ENCODE measurements at regions not wholly inside any gene's neighbourhood (a gene's known extent, or its start where the extent isn't known, plus 50 kb on each side); places are given as distances from the start of the nearest gene placed in this dataset.

DNA sequence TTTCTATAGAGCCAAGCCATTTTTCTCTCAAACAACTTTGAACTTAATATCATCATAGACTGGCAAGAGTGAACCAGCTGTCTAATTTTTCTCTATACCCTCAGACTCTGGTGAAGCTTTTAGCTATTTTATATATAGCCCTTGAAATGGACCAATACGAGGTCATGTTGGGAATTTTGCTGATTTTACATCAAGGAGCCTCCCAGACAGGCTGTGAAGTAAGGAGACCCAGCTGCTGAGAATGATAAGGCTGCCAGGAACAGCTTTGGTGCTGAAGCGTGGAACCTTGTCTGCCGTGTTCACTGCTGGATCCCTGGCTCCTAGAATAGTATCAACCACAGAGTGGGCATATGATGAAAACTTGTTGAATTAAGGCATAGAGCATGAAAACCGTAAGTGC, 326.2 kb upstream of the NAV3 start:
- no peak overlapping the region for H3K27ac ChIP-seq
- TF ChIP-seq, protein P1, sequence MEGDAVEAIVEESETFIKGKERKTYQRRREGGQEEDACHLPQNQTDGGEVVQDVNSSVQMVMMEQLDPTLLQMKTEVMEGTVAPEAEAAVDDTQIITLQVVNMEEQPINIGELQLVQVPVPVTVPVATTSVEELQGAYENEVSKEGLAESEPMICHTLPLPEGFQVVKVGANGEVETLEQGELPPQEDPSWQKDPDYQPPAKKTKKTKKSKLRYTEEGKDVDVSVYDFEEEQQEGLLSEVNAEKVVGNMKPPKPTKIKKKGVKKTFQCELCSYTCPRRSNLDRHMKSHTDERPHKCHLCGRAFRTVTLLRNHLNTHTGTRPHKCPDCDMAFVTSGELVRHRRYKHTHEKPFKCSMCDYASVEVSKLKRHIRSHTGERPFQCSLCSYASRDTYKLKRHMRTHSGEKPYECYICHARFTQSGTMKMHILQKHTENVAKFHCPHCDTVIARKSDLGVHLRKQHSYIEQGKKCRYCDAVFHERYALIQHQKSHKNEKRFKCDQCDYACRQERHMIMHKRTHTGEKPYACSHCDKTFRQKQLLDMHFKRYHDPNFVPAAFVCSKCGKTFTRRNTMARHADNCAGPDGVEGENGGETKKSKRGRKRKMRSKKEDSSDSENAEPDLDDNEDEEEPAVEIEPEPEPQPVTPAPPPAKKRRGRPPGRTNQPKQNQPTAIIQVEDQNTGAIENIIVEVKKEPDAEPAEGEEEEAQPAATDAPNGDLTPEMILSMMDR (conservative IDR thresholded peaks at IDR 0.05), result no peak
- no peak for TF ChIP-seq ZFX (IDR thresholded peaks at IDR 0.05)

DNA sequence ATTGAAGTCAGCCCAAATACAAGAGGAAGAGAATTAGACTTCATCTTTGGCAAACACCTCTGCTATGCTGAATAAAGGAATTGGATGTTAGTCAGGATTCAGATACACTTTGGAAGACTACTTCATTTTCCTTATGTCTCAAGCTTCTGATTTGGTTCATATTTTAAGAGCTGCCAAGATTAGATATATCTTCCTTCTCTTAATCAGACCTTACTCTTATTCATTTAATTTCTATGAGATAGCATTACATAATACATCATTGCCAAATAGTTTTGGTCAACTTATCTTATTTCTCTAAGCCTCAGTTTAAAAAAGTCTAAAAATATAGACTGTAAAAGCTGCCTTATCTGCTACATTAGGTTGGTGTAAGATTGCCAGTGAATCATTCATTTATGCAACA, 330.6 kb upstream of the NAV3 start:
- TF ChIP-seq, protein P1 (conservative IDR thresholded peaks at IDR 0.05), result no peak
- no peak for TF ChIP-seq ZFX (IDR thresholded peaks at IDR 0.05)
- H3K27ac ChIP-seq, result no peak overlapping the region

GRCh38 chr12:77497647-77498046, 333.0 kb upstream of the NAV3 start:
- TF ChIP-seq, protein P1 (conservative IDR thresholded peaks at IDR 0.05), result no peak
- TF ChIP-seq ZFX (IDR thresholded peaks at IDR 0.05), result no peak
- no peak overlapping the region for H3K27ac ChIP-seq

DNA sequence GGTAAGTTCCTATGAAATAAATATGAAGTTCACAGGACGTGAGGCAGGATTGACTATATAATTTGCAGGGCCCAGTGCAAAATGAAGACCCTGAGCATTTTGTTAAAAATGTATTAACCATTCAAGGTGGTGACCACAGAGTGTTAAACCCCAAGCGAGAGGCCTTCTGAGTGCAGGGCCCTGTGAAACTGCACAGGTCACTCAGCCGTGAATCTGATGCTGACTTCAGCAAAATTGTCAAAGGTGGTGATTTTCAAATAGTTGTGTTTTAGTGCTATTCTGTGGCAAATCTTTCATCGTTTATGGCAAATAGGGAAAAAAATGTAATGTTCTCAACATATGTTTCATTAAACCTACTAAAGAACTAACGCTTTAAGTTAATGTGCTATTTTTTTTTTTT, 334.0 kb upstream of the NAV3 start:
- no peak overlapping the region for H3K27ac ChIP-seq
- TF ChIP-seq, protein P1 (conservative IDR thresholded peaks at IDR 0.05), result no peak
- TF ChIP-seq ZFX (IDR thresholded peaks at IDR 0.05), result no peak

GRCh38 chr12:77494296-77494695, 336.4 kb upstream of the NAV3 start:
- TF ChIP-seq, protein P1 (conservative IDR thresholded peaks at IDR 0.05), result no peak
- no peak for TF ChIP-seq ZFX (IDR thresholded peaks at IDR 0.05)
- H3K27ac ChIP-seq, result no peak overlapping the region

DNA sequence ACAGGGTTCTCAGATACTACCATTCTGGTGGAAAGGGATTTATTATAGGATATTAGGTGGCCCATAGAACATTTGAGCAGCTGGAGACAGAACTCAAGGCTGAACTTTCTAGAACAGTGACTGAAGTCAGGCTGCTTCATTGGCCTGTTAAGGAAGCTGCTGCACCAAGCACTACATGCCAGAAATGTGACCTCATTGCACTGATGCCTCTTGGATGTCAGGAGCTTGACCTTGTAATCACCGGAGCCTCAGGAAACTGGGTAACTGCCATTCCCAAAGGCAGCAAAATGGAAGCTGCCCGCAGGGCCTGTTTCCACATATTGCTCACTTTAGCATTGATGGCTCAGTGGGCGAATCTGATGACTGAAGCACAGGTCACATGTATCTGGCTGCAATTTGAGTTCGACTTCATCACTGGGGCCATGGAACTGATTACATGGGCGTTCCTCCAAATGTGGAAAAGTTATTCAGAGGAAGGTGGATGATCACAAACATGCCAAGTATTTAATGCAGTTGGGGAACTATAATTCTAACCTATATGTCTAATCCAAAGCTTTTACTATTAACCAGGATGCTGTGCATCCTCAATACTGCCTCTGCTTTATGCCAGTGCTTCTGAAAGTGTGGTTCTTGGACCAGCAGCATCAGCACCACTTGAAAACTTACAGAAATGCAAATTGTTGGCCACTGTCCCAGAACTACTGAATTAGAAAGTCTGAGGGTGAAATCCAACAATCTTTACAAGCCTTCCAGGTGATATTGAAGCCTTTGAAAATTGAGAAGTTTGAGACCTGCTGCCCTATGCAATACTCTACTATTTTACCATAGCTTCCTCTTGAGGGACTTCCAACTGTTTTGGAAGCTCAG, 337.2 kb upstream of the NAV3 start:
- H3K27ac ChIP-seq, result no peak overlapping the region
- no peak for TF ChIP-seq ZFX (IDR thresholded peaks at IDR 0.05)
- TF ChIP-seq, protein P1 (conservative IDR thresholded peaks at IDR 0.05), result no peak

DNA sequence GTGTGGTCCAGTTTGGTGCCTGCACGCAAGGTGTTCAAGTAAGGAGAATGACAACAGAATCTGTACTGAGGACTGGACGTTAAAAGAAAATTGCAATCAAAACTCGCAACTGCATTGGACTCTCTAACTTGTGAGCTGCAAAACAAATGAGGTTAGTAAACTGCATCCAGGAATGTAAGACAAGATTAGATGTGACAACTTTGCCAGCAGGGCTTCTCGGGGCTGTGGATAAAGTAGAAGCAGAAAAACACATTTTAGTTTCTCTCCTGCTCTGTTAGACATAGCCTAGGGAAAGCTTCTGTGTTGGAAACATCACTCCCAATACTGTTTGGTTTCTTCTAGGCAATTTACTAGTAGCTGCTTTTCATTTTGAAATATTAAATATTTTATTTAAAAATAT, 338.2 kb upstream of the NAV3 start:
- H3K27ac ChIP-seq, result no peak overlapping the region

More for the DNA sequence above, 338.2 kb upstream of the NAV3 start:
- TF ChIP-seq, protein P1 (conservative IDR thresholded peaks at IDR 0.05), result no peak
- no peak for TF ChIP-seq ZFX (IDR thresholded peaks at IDR 0.05)
